A673 (cell line): ENCODE measurements at regions not wholly inside any gene's neighbourhood (a gene's known extent, or its start where the extent isn't known, plus 50 kb on each side); places are given as distances from the start of the nearest gene placed in this dataset.

Source experiments
- BruUV-seq: library from RNA; stranded (reverse); fragments of 400-500 nt; replicated peaks from 2 replicates; lab custom pipeline; 2021; lab: Mats Ljungman, UMichigan
- CTCF ChIA-PET: fragments of 300-600 bp; sonication (Branson Sonifier 250); formaldehyde crosslinking; loops from one replicate; lab custom pipeline; 2022; ENCODE audit warnings: antibody characterized with exemption; lab: Charles Lee
- POLR2A ChIA-PET: fragments of 300-600 bp; sonication (Branson Sonifier 250); formaldehyde crosslinking; loops from one replicate; lab custom pipeline; 2022; ENCODE audit warnings: antibody characterized with exemption; ENCODE audit not compliant: low non-redundant PET; lab: Charles Lee
- DNase-seq: peaks from one replicate; pipeline ENCODE4 v3.0.0-alpha.2; 2015; ENCODE audit warnings: low spot score
- H3K27ac ChIP-seq: fragments of 200-600 bp; sonication (generic); 2 replicates; pipeline ENCODE4 v1.5.1; 2016; ENCODE audit warnings: mixed run types, low read depth, mild to moderate bottlenecking, mixed read lengths, antibody characterized with exemption, low read length; ENCODE audit not compliant: poor library complexity, severe bottlenecking
- H3K27me3 ChIP-seq: fragments of 200-600 bp; sonication (generic); replicated peaks from 2 replicates; pipeline ENCODE4 v1.6.1; 2017; ENCODE audit warnings: mixed run types, low read depth, mild to moderate bottlenecking, mixed read lengths, antibody characterized with exemption, low read length; ENCODE audit not compliant: insufficient read depth, poor library complexity
- H3K36me3 ChIP-seq: fragments of 200-600 bp; sonication (generic); 2 replicates; pipeline ENCODE4 v1.6.1; 2016; ENCODE audit warnings: mixed run types, mild to moderate bottlenecking, mixed read lengths, antibody characterized with exemption, low read length; ENCODE audit not compliant: insufficient read depth, poor library complexity, severe bottlenecking
- H3K4me1 ChIP-seq: fragments of 200-600 bp; sonication (generic); 2 replicates; pipeline ENCODE4 v1.6.1; 2017; ENCODE audit warnings: mixed run types, mild to moderate bottlenecking, mixed read lengths, antibody characterized with exemption, low read length; ENCODE audit not compliant: insufficient read depth, poor library complexity, severe bottlenecking
- H3K4me3 ChIP-seq: fragments of 200-600 bp; sonication (generic); 2 replicates; pipeline ENCODE4 v1.5.1; 2016; ENCODE audit warnings: low read depth, mixed run types, mild to moderate bottlenecking, mixed read lengths, low read length; ENCODE audit not compliant: poor library complexity, severe bottlenecking
- H3K9me3 ChIP-seq: fragments of 200-600 bp; sonication (generic); 2 replicates; pipeline ENCODE4 v1.6.1; 2016; ENCODE audit warnings: mixed run types, low read depth, mild to moderate bottlenecking, mixed read lengths, antibody characterized with exemption, low read length; ENCODE audit not compliant: poor library complexity, severe bottlenecking
- EZH2 ChIP-seq: fragments of 200-600 bp; sonication (generic); IDR thresholded peaks from 2 replicates; pipeline ENCODE4 v1.6.1; 2017; ENCODE audit warnings: borderline replicate concordance, low read depth, mild to moderate bottlenecking, mixed read lengths, antibody characterized with exemption, low read length; ENCODE audit not compliant: poor library complexity, severe bottlenecking
- intact Hi-C: fragments of 100-400 bp; cut with micrococcal nuclease; formaldehyde crosslinking; loops from one replicate; pipeline ENCODE4 v1.10.0; 2022; ENCODE audit not compliant: unreplicated experiment
- TF ChIP-seq, protein P1 (sequence below): fragments of 300-800, 200-600 bp; sonication (generic); conservative IDR thresholded peaks from 2 replicates; pipeline ENCODE4 v1.5.1; 2017; ENCODE audit warnings: low read depth, mild to moderate bottlenecking, antibody characterized with exemption, low read length, moderate library complexity, mixed read lengths

GRCh38 chr3:109480014-109480413 is 142.7 kb upstream of the DPPA4 start:
- ChIA-PET CTCF (no interaction called here), POLR2A (no interaction called here)
- Histone ChIP-seq H3K9me3 (no peaks in the 10 kb centered on the region), H3K4me1 (no peaks in the 10 kb centered on the region), H3K36me3 (no peaks in the 10 kb centered on the region), H3K27ac (no peak overlapping the region), H3K4me3 (no peak overlapping the region), H3K27me3 (no peaks in the 10 kb centered on the region)
- intact Hi-C loops: no loop called here
- DNase-seq: no peak
- no TSS peak for BruUV-seq
- TF ChIP-seq, protein P1, sequence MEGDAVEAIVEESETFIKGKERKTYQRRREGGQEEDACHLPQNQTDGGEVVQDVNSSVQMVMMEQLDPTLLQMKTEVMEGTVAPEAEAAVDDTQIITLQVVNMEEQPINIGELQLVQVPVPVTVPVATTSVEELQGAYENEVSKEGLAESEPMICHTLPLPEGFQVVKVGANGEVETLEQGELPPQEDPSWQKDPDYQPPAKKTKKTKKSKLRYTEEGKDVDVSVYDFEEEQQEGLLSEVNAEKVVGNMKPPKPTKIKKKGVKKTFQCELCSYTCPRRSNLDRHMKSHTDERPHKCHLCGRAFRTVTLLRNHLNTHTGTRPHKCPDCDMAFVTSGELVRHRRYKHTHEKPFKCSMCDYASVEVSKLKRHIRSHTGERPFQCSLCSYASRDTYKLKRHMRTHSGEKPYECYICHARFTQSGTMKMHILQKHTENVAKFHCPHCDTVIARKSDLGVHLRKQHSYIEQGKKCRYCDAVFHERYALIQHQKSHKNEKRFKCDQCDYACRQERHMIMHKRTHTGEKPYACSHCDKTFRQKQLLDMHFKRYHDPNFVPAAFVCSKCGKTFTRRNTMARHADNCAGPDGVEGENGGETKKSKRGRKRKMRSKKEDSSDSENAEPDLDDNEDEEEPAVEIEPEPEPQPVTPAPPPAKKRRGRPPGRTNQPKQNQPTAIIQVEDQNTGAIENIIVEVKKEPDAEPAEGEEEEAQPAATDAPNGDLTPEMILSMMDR: no peak
- no peak for TF ChIP-seq EZH2

DNA sequence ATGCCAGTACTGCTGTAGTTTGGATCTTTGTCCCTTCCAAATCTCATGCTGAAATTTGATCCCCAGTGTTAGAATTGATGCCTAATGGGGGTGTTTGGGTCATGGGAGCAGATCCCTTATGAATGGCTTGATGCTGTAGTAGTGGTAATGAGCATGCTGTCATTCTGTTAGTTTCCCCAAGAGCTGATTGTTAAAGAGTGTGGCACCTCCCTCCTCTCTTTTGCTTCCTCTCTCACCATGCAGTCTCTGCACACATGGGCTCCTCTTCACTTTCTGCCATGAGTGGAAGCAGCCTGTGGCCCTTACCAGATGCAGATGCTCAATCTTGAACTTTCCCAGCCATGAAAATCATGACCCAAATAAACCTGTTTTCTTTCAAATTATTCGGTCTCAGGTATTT is 141.3 kb upstream of the DPPA4 start:
- Histone ChIP-seq H3K27ac (no peak overlapping the region), H3K36me3 (no peaks in the 10 kb centered on the region), H3K4me1 (no peaks in the 10 kb centered on the region), H3K27me3 (no peaks in the 10 kb centered on the region), H3K4me3 (no peak overlapping the region), H3K9me3 (no peaks in the 10 kb centered on the region)
- no TSS peak for BruUV-seq
- POLR2A ChIA-PET: no interaction called here
- TF ChIP-seq EZH2: no peak
- TF ChIP-seq, protein P1: no peak
- no peak for DNase-seq
- intact Hi-C loops: no loop called here
- CTCF ChIA-PET: no interaction called here

DNA sequence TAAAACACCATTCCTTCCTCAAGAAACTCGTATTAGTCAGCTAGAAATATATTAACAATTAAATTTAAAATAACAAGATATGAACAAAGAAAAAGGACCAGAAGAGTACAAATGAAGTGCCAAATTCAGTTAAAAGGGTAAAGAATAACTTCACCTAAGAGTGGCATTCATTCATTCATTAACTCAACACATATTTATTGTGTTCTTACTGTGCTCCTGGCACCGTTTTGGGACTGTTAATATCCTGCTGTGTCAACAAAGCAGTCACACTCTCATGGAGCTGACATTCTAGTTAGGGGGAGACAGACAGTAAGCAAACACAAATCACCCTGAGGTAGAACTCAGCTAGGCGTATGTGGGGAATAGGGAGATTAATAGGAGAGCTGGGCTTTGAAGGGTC is 123.6 kb upstream of the DPPA4 start:
- no peaks in the 10 kb centered on the region for H3K27me3 ChIP-seq
- no peak overlapping the region for H3K27ac ChIP-seq
- peaks cover 5% of the 10 kb centered on the region for H3K9me3 ChIP-seq
- no peak for DNase-seq
- TF ChIP-seq, protein P1: no peak
- TF ChIP-seq EZH2: no peak
- no peak overlapping the region for H3K4me3 ChIP-seq
- POLR2A ChIA-PET: no interaction called here
- BruUV-seq: no TSS peak
- no peaks in the 10 kb centered on the region for H3K36me3 ChIP-seq
- CTCF ChIA-PET: no interaction called here
- intact Hi-C loops: no loop called here
- no peaks in the 10 kb centered on the region for H3K4me1 ChIP-seq
